Activated B cell treated with CpG ODN at 0.5 μM for 24 hours (primary cell): ENCODE measurements at regions not wholly inside any gene's neighbourhood (a gene's known extent, or its start where the extent isn't known, plus 50 kb on each side); places are given as distances from the start of the nearest gene placed in this dataset.

Source experiments
- ATAC-seq: fragments of 200-7000 bp; cut with Tn5 transposase; one replicate; pipeline ENCODE4 v1.10.0; 2021; ENCODE audit warnings: low read depth, mild to moderate bottlenecking, moderate library complexity
- CTCF ChIA-PET: fragments of 350-600 bp; sonication (Branson Sonifier 250); formaldehyde crosslinking; loops from one replicate; lab custom pipeline; 2021; ENCODE audit warnings: antibody characterized with exemption; lab: Charles Lee
- POLR2A ChIA-PET: fragments of 350-600 bp; sonication (Branson Sonifier 250); formaldehyde crosslinking; loops from one replicate; lab custom pipeline; 2021; ENCODE audit warnings: antibody characterized with exemption; lab: Charles Lee
- DNase-seq: peaks from one replicate; pipeline ENCODE4 v3.0.0; 2022
- H3K27ac Mint-ChIP-seq: one replicate; pipeline ENCODE4 v1.8.0; 2020; ENCODE audit warnings: mixed read lengths
- H3K27me3 Mint-ChIP-seq: one replicate; pipeline ENCODE4 v1.8.0; 2021; ENCODE audit warnings: mixed read lengths
- H3K36me3 Mint-ChIP-seq: one replicate; pipeline ENCODE4 v1.8.0; 2021; ENCODE audit warnings: low read depth, mixed read lengths
- H3K4me1 Mint-ChIP-seq: one replicate; pipeline ENCODE4 v1.8.0; 2021; ENCODE audit warnings: mixed read lengths
- H3K4me3 Mint-ChIP-seq: one replicate; pipeline ENCODE4 v1.8.0; 2020; ENCODE audit warnings: mild to moderate bottlenecking, mixed read lengths
- H3K9me3 Mint-ChIP-seq: one replicate; pipeline ENCODE4 v1.8.0; 2020; ENCODE audit warnings: mixed read lengths
- intact Hi-C: fragments of 100-400 bp; cut with micrococcal nuclease; formaldehyde crosslinking; loops from one replicate; pipeline ENCODE4 v1.15.1; 2024
- TF ChIP-seq, protein P1 (sequence below): fragments of 200-600 bp; IDR thresholded peaks from one replicate; pipeline ENCODE4 v1.8.0; 2022; ENCODE audit warnings: antibody characterized with exemption, mild to moderate bottlenecking

DNA sequence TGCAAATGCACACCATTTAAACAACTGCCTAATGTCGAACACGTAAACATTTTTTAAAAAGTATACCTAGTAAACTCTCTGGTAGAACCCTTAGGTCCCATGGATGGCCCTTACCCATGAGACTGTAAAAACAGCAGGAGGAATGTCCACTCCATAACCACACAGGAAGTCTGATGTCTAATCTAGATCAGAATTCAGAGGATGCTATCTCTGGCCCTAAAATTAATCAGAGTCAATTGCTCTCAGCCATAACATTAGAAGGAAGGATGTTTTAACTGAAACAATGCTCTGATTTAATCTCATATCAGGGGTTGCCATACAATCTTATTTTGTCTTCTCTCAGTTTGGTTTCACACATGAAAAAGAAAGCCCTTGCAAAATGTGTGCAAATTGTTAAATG, 416.3 kb upstream of the PIK3C3 start:
- TF ChIP-seq, protein P1, sequence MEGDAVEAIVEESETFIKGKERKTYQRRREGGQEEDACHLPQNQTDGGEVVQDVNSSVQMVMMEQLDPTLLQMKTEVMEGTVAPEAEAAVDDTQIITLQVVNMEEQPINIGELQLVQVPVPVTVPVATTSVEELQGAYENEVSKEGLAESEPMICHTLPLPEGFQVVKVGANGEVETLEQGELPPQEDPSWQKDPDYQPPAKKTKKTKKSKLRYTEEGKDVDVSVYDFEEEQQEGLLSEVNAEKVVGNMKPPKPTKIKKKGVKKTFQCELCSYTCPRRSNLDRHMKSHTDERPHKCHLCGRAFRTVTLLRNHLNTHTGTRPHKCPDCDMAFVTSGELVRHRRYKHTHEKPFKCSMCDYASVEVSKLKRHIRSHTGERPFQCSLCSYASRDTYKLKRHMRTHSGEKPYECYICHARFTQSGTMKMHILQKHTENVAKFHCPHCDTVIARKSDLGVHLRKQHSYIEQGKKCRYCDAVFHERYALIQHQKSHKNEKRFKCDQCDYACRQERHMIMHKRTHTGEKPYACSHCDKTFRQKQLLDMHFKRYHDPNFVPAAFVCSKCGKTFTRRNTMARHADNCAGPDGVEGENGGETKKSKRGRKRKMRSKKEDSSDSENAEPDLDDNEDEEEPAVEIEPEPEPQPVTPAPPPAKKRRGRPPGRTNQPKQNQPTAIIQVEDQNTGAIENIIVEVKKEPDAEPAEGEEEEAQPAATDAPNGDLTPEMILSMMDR: no peak
- H3K9me3 Mint-ChIP-seq: peaks cover 6% of the 10 kb centered on the region
- ATAC-seq: no peak
- CTCF ChIA-PET: no interaction called here
- DNase-seq: no peak
- H3K36me3 Mint-ChIP-seq: no peaks in the 10 kb centered on the region
- no peaks in the 10 kb centered on the region for H3K4me1 Mint-ChIP-seq
- POLR2A ChIA-PET: no interaction called here
- H3K27ac Mint-ChIP-seq: no peak overlapping the region
- no peaks in the 10 kb centered on the region for H3K27me3 Mint-ChIP-seq
- intact Hi-C loops: no loop called here
- no peak overlapping the region for H3K4me3 Mint-ChIP-seq

DNA sequence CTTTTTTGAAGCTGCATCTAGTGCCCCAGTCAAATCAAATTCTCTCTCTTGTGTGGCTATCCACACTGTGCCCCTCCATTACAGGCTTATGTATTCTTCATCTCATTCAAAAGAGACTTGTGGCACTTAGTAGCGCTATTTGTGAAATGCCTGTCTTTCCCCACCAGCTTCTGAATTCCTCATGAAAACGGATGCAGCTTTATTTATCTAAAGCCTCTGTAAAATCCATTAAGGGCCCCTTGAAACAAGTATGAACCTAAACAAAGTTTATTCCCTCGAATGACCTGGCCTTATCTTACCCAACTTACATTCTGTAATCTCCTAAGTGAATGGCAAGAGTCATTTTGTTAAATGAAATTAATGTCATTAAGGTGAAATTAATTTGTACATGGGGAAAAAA, 417.4 kb upstream of the PIK3C3 start:
- no peaks in the 10 kb centered on the region for H3K36me3 Mint-ChIP-seq
- H3K9me3 Mint-ChIP-seq: peaks cover 6% of the 10 kb centered on the region
- TF ChIP-seq, protein P1: no peak
- H3K27me3 Mint-ChIP-seq: no peaks in the 10 kb centered on the region
- ChIA-PET CTCF (no interaction called here), POLR2A (no interaction called here)
- DNase-seq: no peak
- no peak overlapping the region for H3K4me3 Mint-ChIP-seq
- intact Hi-C loops: no loop called here
- no peak overlapping the region for H3K27ac Mint-ChIP-seq
- no peak for ATAC-seq
- H3K4me1 Mint-ChIP-seq: no peaks in the 10 kb centered on the region

DNA sequence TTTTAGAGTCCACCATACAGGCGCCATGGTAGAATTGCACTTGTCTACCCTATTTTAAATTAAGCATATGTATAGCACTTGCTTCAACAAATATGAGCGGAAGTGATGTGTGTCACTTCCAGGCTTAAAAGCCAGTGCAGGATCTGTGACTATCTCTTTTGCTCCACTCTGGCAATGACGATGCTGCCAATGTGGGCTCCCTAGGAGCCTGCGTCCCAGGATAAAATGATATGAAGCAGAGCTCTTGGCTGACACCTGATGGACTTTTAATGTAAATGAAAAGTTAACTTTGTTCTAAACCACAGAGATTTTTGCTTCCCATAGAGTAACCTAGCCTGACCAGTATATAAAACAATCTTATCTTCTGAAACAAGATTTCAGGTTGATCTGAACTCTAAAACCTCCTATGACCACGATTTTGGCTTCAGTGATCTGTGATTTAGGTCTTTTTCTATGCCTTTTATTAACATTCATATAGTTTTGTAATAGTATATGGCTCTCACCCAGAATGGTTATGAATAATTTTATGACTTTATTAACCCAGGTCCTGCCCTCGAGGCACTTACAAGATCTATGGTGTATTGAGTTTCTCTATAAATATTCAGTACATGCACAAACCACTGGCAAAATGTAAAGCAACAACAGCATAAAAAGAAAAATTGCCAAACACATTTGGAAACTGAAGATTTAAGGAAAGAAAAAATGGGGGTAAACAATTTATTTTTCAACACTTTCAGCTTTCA, 422.5 kb upstream of the PIK3C3 start:
- TF ChIP-seq, protein P1: no peak
- DNase-seq (no peak), ATAC-seq (no peak)
- ChIA-PET POLR2A (no interaction called here), CTCF (no interaction called here)
- intact Hi-C loops: no loop called here
- Mint-ChIP-seq H3K4me3 (no peak overlapping the region), H3K9me3 (peaks cover 8% of the 10 kb centered on the region), H3K27me3 (no peaks in the 10 kb centered on the region), H3K27ac (no peak overlapping the region), H3K4me1 (no peaks in the 10 kb centered on the region), H3K36me3 (no peaks in the 10 kb centered on the region)

GRCh38 chr18:41530970-41531369, 424.1 kb upstream of the PIK3C3 start:
- H3K36me3 Mint-ChIP-seq: no peaks in the 10 kb centered on the region

GRCh38 chr18:41529093-41529492, 425.9 kb upstream of the PIK3C3 start:
- intact Hi-C loops: no loop called here
- Mint-ChIP-seq H3K36me3 (no peaks in the 10 kb centered on the region), H3K27ac (no peak overlapping the region), H3K4me1 (no peaks in the 10 kb centered on the region), H3K27me3 (no peaks in the 10 kb centered on the region), H3K9me3 (peaks cover 7% of the 10 kb centered on the region), H3K4me3 (no peak overlapping the region)
- CTCF ChIA-PET: no interaction called here
- ATAC-seq (no peak), DNase-seq (no peak)
- TF ChIP-seq, protein P1: no peak
- POLR2A ChIA-PET: no interaction called here

More at GRCh38 chr18:41530970-41531369, 424.1 kb upstream of the PIK3C3 start:
- H3K9me3 Mint-ChIP-seq: peaks cover 9% of the 10 kb centered on the region
- ChIA-PET CTCF (no interaction called here), POLR2A (no interaction called here)
- ATAC-seq: no peak
- intact Hi-C loops: no loop called here
- H3K27ac Mint-ChIP-seq: no peak overlapping the region
- TF ChIP-seq, protein P1: no peak
- H3K4me3 Mint-ChIP-seq: no peak overlapping the region
- no peaks in the 10 kb centered on the region for H3K4me1 Mint-ChIP-seq
- no peak for DNase-seq
- H3K27me3 Mint-ChIP-seq: no peaks in the 10 kb centered on the region
